Forelimb muscle (tissue), 1 donor: ENCODE measurements at regions not wholly inside any gene's neighbourhood (a gene's known extent, or its start where the extent isn't known, plus 50 kb on each side); places are given as distances from the start of the nearest gene placed in this dataset.
"Not testable (repeated sequence)": the region's sequence is repeated elsewhere in the genome, so short reads cannot be mapped to it uniquely, and the experiment has no call there.

ENCODE experiments used
- DNase-seq: peaks from one replicate; pipeline ENCODE4 v3.0.0-alpha.2; 2013; ENCODE audit warnings: low read depth

DNA sequence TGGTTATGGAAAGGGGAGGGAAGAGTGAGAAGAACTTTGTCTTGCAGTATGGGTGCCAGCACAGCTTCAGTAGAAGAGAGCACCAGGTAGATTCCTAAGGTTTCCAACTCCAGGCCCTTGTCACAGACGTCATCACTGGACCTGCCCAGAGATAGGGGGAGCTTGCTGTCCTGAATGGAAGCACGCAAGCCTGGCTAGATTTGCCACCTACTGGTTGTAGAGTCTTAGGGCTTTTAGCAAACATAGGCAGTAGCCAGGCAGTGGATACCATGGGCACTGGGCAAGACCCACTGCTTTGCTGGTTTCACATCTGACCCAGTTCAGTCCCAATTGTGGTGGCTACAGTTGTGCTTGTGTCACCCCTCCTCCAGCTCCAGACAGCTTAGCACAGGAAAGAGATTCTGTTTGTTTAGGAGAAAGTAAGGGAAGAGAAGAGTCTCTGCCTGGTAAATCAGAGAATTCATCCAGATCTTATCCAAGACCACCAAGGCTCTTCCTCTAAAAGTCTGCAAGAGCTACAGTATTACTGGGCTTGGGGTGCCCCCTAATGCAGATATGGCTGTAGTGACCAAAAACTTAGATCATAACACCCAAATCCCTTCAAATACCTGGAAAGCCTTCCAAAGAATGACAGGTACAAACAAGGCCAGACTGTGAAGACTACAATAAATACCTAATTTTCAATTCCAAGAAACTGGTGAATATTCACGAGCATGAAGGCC is 158.9 kb downstream of the HINT1 start:
- no peak for DNase-seq

DNA sequence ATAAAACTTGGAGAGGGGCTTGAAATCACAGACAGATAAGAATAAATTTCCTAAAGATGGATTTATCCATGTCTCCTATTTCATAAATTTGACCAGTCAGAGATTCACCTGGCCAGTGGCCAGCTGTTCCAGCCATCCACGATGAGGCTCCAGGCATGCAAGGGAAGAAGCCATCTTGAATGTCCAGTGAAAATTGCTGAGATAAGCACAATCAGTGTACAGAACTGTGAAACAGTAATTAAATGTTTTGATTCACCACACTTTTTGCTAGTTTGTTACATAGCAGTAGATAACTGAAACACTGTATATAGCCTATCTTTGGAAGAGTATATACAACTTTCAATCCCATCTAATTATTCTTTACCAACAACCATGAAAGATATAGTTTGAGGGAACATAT is 163.5 kb downstream of the HINT1 start:
- DNase-seq: no peak

DNA sequence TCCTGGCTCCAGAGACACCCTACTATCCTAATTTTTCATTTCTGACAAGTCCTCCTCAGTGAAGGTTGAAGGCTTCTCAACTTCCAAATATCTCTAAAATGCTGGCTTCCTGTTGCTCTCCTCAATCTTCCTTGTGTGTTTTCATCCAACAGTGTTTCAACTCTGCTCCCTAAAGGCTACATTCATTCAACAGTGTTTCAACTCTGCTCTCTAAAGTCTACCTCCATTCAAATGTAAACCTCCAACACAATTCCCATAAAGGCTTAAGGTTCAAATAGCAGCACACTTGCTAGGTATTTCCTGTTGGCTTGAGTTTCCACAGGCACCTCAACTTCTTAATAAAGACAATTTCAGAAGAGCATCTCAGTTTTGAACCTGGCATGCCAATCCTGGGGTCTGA is 164.8 kb downstream of the HINT1 start:
- no peak for DNase-seq

DNA sequence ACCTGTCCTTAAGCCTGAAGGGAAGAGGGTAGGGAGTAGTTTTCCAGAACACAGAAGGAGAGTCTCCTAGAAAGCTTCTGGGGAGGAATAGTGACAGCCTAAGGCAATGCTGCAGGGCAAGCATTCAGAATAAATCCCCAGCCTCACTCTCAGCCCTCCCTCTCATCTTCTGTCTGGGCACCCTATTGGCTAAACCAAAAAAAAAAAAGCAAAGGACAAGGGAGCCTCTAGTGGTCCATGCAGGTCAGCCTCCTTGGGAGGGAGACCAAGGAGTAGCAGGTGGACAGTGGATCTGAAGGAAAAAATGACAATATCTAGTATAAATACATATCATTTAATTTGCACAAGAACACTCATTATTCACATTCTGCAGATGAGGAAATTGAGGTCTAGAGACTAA is 168.3 kb downstream of the HINT1 start:
- DNase-seq: not testable (repeated sequence)

DNA sequence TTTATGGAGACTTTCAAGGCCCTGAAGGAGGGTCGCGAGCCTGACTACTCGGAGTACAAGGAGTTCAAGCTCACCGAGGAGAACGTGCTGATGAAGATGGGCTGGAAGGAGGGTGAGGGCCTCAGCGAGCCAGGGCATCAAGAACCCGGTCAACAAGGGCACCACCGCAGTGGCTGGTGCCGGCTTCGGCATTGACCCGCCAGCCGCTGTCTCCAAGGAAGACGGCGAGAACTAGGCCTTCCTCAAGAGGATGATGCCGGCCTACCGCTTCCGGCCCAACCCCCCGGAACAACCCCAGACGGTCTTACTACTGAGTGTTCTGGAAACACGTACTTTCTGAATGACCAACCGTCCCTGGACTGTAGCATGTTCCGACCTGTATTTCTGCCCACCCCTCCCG is 169.2 kb downstream of the HINT1 start:
- no peak for DNase-seq

DNA sequence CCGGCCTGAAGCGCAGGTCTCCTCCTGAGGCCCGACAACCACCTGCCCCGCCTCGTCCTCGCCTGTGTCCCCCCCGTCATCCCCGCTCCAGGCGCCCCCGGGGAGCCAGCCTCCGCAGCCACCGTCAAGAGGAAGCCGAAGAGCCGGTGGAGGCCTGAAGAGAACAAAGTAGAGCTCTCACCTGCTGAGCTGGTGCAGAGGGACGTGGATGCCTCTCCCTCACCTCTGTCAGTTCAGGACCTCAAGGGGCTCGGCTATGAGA is 169.9 kb downstream of the HINT1 start:
- DNase-seq: no peak

DNA sequence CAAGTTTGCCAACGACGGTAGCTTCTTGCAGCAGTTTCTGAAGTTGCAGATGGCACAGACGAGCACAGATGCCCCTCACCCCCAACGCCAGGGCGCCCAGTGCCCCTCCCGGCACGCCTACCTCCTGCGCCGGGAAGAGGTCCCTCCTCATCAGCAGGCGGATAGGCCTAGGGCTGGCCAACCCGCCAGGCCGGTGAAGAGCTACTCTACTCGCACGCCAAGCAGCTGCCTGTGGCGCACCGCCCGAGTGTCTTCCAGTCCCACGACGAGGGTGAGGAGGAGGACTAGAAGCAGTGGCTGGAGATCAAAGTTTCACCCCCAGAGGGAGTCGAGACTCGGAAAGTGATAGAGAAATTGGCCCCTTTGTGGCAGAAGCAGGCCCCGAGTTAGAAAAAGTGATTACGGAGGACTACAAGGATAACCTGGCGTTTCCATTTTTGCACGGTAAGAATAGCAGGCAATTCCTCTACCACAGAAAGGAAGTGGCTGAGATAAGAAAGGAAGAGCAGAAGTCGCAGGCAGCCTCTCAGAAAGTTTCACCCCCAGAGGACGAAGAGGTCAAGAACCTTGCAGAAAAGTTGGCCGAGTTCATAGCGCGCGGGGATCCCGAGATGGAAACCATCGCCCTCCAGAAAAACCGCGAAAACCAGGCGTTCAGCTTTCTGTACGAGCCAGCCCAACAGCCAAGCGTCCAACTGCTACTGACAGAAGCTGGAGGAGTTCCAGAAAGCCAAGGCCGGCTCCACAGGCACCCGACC is 170.4 kb downstream of the HINT1 start:
- DNase-seq: no peak

DNA sequence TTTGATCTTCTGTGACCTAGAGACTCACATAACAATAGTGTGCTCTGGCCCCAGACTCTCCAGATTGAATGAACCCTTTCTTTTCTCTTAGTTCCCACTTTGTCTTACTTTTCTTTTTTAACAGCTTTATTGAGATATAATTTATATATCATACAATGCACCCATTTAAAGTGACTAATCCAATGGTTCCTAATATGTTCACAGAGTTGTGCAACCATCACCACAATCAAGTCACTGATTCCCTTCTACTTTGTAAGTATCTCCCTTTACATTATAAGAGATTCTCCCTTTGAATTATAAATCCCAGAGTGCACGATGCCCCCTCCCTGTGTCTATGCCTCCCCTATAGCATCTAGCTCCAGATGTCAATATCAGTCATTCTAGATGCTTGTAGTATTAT is 172.4 kb downstream of the HINT1 start:
- no peak for DNase-seq

DNA sequence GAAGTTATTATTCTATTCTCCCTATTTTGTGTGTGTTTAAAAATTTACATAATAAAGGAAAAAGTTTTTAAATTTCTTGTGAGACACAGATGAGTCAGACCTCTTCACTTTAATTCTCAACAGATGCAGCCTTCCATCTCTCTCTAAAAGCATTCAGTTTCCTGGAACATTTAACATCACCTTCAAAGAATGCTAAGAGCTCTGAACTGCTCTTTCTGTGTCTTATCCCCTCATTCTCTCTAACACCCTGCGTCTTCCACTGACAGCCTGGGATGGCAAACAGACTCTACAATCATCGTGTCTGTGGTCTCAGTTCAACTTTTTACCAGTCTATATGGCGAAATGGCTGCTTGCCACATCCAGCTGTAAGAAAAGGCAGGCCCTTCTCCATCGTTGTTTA is 173.0 kb downstream of the HINT1 start:
- peak; percentile 29 for DNase-seq

DNA sequence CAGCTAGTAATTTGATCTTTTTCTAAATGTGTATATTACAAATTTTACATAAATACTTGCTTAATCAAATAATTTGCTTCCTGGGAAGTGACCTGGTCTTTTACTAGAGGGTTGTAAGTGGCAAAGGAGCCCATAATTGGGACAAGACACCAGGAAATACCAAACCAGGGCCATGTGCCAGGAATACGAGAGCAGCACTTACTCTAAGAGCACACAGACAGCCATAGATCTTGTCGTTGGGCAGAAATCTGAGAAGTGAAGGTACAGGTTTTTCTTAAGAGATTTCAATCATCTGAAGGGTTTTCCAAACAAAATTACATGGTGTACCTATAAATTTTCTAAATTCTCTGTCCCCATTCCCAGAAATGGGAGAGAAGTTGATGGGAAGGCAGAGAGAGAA is 179.3 kb downstream of the HINT1 start:
- DNase-seq: no peak

DNA sequence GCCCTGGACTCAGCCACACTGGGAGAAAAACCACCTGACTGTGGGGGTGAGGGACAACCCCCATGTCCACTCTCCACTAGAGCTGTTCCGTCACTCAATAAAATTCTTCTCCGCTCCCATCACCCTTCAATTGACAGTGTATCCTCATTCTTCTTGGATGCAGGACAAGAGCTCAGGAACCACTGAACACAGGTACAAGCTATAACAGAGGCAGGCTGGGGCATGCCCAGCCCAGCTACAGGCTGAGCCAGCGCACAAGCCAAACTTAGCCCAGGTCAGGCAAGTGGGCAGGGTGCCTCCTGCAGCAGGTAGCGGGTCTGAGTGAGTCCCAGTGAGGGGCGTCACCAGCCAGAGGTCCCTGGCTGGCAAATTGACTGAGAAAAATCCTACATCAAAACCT is 183.4 kb downstream of the HINT1 start:
- DNase-seq: no peak

DNA sequence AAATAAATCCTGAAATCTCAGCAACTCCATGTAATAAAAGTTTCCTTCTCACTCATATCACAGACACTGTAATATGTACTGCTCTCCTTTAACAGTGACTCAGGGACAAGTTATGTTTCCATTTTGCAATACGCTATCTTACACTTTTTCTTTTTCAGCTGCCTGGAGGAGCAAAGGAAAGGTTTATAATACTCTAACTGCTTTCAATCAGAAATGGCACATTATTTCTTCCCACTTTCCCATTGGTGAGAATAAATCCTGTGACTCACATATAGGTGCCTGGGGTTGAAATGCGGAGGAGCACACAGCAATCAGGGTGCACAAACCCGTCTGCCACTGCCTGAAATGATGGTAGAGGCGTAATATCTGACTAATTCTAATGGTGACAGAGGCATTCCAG is 186.6 kb downstream of the HINT1 start:
- no peak for DNase-seq

DNA sequence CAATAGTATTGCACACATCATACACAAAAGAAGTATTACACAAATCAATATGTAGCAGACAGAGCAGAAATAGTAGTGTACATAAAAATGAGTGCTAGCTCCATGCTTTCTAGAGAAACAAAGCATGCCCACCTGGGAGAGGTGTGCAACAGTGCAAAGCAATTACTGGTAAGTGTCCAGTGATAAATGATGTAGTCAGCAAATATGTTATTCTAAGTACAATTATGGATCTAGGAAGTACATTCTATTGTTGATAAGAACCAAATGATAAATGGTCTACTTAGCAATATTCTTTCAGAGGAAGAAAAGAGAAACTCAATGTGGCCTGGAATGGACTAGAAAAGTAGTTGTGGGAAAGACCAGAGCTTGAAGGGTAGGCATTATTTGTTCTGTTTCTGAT is 188.6 kb downstream of the HINT1 start:
- no peak for DNase-seq

DNA sequence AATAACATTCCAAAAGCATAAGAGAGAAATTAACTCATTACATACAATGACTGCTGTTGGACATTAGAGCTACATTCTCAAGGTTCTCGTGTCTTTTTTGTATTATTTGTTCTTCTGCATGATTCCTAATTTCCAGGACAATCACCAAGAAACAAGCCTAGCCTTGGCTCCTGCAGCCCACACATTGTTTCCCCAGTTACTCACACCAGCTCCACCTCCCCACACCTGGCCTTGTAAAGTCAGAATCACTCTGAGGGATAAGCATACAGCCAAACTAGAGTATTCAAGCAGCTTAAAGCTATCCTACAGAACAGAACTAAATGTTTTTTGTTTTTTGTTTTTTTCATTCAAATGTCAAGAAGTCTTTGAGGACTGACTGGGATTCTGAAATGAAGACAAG is 189.2 kb downstream of the HINT1 start:
- no peak for DNase-seq

DNA sequence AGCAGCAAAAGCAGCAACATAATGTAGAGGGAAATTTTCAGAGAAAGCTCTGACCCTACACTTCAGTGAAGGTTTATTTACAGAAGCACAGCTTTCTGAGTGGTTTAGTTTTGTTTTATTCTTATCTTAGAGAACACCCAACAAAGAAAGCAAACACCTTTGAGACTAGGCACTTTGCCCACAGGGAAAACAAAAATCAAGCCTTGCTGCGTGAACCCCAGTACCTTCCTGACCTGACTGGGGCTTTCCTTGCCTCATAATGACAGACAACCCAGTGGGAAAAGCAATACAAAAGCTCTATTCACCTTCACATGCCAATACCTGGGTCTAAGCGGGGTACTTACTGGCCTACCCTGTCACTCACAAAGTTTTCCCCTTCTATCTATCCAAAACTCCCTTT is 189.8 kb downstream of the HINT1 start:
- no peak for DNase-seq

DNA sequence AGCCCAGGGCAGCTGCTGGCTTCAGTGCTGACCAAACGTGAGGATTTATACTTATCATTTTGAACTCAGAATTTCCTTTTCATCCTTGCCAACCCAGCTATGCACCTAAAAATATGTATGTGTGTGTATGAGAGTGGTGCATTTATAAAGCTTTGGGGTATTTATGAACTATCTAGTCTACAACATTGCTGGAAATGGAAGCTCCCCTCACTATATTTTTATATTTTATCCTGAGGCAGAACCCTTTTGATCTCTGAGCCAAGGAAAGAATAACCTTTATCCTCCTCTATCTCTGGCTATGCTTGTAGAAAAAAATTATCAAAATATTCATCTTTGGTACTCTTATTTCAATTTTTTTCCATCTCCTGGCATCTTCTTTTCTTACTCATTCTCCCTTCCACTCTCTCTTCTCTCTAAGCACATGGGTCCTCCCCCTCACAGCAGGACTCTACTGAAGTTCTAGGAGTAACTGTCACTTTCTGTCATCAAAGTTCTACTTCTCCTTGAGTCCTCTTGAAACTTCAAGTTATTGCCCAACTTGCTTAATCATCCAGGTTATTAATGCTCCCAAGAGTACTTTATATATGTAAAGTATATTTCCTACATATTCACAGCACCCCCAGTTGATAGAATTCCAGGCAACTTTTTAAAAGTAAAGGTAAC is 190.9 kb downstream of the HINT1 start:
- no peak for DNase-seq

DNA sequence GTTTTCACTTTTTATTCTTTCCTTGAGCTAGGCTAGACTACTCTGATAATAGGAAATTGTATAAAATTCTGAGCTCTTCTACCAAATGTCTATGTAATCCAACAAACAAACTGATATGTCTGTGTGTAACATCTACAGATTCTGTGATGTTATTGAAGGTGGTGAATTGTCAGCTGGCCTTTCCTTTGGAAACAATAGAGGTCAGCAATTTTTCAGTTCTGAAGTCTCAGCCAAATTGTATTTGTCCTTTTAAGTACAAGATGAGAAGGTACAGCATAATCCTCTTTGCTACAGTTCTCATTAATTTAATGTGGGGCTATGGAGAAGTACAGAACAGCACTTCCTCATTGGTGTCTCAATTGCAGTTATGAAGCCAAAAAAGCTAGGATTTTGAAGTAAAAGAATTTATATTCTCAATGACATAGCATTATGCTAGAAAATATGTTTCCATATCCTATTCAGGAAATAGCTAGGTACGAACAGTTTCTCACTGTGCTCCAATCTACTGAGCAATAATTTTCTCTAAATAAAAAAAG is 198.0 kb downstream of the HINT1 start:
- DNase-seq: no peak

DNA sequence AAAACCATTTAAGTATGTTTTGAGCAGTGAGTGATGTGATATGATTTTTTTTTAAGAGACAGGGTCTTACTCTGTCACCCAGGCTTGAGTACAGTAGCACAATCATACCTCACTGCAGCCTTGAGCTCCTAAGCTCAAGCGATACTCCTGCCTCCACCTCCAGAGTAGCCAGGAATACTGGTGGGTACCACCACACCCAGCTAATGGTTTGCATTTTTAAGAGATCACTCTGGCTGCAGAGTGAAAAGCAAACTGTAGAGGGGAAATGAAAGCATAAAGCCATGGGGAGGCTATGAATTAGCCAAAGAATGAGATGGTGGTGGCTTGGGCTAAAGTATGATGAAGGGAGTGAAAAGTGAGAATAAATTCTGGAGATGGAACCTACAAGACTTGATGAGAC is 199.1 kb downstream of the HINT1 start:
- DNase-seq: no peak

DNA sequence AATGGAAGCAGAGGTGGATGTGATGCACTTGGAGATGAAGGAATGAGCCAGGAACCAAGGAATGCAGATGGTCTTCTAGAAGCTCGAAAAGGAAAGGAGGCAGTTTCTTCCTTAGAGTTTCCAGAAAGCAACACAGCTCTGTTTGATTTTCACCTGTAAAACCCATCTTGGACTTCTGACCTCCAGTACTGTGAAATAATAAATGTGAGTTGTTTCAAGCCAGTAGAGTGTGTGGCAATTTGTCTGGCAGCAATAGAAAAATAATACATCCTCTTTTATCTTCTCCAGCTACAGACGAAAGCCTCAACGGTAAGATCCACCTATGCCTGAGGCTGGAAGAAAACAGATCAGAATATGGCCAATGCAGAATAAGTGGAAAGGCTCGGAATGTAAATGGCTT is 199.7 kb downstream of the HINT1 start:
- DNase-seq: no peak

DNA sequence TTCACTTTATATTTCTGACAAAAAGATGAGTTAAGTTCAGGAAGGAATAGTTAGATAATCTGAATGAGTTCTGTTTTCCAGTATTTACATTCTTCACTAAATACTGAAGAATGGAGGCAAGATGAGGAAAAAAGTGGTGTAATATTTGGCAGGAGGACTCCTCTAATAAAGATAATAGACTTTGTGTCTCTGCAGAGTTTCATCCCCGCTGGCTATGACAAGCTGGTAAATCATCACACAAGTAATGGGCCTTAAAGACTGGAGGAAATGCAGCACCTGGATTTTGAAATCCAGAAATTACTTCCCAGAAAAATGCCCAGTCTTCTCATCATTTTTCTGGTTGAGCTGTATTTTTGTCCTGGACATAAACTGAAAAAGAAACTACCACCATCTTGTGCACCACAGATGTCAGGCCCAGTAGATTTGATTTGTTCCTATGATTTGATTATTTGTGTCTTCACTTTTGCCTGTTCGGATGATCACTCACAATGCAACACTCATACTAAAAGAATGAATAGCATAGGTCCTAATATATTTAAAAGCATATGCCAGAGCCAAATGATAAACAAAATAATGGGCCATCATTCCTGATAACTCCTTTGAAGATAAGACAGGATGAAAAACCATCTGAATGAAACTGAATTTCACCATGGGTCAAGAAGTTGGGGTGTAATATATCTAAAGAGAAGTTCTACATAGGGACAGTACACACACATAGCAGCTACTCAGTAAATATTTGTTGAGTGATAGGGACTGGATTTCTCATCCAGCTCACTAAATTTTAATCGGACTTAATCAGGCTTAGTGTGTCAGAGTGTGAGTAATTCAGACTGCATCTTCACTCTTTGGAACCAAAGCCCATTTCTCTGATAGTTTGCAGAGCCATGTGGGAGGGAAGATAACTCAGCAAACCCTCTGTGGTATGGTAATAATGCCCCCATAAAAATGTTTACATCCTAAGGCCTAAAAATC is 200.5 kb downstream of the HINT1 start:
- DNase-seq: no peak

DNA sequence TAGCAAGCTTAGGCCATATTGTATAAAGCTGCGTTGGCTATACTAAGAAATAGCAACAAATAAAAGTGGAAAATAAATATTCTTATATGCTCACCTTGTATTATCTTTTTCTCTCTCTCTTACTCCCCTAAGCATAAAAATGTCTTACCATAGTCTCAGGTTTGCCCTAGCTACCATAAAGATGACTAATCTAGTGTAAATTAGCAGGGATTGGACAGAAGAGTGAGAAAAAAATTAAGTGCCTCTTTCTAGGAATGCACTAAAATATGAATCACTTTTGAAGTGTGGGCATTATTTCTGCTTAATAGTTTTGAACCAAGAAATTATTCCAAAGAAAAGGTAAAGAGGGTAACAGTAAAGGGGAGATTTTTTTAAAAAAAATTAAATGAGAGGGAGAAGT is 201.3 kb downstream of the HINT1 start:
- DNase-seq: no peak

DNA sequence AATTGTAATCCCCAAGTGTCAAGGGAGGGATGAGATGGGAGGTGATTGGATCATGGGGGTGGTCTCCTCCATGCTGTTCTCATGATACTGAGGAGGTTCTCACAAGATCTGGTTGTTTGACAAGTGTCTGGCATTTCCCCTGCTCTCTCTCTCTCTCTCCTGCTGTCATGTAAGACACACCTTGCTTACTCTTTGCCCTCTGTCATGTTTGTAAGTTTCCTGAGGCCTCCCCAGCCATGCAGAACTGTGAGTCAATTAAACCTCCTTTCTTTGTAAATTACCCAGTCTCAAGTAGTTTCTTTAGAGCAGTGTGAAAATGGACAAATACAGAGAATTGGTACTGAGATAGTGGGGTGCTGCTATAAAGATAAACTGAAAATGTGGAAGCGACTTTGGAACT is 207.9 kb downstream of the HINT1 start:
- no peak for DNase-seq
